GM18519 (cell line): ENCODE measurements at regions not wholly inside any gene's neighbourhood (a gene's known extent, or its start where the extent isn't known, plus 50 kb on each side); places are given as distances from the start of the nearest gene placed in this dataset.
"Not testable (repeated sequence)": the region's sequence is repeated elsewhere in the genome, so short reads cannot be mapped to it uniquely, and the experiment has no call there.

ENCODE experiments used
- ATAC-seq: cut with Tn5 transposase; IDR thresholded peaks from one replicate; pipeline ENCODE4 v1.9.1; 2021; ENCODE audit warnings: mild to moderate bottlenecking, moderate library complexity; ENCODE audit not compliant: unreplicated experiment, low FRiP score

DNA sequence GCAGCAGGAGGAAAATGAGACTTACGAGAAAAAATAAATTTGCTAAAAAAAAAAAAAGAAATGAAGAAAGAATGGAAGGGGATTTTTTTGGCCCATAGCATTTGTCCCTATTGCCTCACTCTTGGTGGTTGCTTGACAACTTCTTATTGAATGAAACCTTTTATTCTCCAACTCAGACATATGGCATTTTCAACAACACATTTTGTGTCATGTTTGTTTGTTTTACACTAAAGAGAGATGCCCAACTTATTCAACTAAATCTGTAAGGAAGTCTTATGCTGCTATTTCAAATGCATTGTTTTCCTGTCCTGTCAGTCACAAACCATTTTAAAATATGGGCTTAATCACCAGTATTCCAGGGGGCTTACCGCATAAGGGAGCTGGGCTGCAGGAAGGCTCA lies 409.1 kb upstream of the TENM3 start:
- no peak for ATAC-seq

DNA sequence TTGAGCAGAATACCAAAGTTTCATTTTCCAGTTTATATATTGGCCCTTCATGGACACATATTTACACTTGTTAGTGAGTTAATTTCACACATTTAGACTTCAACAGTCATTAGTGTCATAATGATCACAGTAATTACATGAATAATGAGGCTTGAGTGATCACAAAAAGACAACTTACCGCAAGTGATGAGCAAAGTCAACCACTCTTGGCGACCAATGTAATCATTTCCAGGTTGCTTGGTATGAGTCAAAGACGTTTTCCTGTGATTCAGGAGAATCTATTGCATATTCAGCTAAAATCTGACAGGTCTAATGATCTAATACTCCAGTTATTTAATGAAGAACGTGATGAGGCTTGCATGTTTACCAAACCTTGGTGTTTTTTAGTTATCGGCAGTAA lies 407.9 kb upstream of the TENM3 start:
- no peak for ATAC-seq

DNA sequence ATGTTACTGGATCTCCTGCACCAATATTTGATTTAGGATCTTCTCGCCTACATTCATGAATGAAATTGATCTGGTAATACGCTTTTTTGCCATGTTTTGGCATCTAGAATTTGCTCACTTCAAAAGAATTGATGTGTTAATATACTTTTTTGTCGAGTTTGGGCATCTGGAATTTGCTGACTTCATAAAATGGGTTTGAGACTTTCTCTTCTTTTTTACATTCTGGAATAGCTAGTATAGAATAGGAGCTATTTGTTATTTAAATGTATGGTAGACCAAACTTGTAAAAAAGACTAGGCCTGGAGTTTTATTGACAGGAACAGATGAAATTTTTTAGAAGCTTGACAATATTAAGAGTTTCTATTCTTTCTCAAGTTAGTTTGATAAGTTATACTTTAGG lies 404.9 kb upstream of the TENM3 start:
- no peak for ATAC-seq

DNA sequence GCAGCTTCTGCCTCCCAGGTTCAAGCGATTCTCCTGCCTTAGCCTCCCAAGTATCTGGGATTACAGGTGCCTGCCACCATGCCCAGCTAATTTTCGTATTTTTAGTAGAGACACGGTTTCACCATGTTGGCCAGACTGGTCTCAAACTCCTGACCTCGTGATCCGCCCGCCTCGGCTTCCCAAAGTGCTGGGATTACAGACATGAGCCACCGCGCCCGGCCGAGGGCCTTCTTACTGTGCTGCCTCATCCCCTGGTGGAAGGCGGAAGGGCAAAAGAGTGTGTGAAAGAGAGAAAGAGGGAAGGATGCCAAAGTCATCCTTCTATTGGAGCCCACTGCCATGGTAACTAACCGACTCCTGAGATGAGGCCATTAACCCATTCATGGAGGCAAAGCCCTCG lies 399.4 kb upstream of the TENM3 start:
- ATAC-seq: not testable (repeated sequence)

DNA sequence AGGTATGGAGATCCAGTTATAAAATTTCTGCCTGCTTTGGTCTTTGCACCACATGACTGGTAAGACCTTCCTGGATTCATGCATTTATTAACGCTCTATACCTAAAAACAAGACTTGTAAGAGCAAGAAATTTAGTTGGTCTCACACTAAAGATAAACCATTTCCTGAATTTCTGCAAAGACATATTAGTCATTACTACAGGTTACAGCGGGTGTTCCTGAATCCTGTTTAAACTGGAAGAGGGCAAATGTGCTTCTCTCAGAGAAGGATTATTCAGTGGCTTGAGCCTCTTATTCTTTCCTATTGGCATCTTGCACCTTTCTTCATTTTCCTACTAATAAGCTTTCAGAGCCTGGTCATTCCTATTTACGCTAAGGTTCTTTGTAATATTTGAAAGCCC lies 397.6 kb upstream of the TENM3 start:
- ATAC-seq: no peak

DNA sequence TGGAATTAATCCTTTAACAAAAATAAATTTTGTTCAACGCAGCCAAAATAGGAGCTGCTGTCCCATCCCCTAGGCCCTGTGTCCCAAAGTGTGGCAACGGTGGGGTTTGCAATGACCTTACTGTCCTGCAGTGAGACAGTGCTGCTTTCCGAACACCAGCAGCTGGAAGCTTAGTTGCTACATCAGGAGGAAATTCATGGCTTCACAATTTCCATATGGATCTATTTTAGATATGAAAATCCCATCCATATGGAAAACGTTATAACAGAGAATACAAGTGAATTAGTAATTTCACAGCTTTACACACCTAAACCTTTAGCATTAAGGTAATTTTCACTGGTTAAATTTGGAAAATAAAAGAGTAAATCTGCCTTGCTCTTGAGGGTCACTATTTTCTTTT lies 396.3 kb upstream of the TENM3 start:
- no peak for ATAC-seq

DNA sequence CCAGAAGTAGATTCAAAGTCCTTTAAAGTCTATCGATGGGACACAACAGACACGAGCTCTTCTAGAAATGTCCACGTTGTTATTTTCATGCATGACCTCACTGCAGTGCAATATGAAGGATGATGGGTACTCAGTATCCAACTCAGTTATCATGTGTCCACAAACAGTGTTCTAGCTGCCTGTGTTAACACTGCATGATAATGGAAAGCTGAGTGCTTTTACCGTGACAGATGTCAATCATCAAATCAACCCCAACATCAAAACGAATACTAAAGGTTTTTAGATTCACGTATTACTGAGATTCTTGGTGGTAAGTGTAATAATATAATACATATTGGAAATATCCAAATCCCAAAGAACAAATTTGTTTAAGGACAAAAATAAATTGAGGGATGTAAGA lies 394.8 kb upstream of the TENM3 start:
- ATAC-seq: no peak

DNA sequence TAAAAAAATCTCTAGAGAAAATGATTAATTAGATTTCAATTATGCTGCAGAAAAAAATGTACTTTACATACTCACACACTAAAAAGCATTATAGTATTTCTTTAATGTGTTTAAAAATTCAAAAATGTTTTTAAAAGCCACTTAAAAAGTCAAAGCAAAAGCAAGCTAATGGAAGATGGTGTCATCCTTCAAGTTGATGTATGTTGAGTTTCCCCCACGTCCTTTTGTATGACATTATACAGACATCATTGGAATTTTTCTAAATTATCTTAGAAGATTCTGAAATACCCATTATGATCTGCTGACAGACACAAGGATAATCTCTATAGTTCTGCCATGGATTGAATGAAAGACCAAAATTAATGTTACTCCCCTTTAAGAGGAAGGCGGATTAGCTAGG lies 393.7 kb upstream of the TENM3 start:
- ATAC-seq: no peak

DNA sequence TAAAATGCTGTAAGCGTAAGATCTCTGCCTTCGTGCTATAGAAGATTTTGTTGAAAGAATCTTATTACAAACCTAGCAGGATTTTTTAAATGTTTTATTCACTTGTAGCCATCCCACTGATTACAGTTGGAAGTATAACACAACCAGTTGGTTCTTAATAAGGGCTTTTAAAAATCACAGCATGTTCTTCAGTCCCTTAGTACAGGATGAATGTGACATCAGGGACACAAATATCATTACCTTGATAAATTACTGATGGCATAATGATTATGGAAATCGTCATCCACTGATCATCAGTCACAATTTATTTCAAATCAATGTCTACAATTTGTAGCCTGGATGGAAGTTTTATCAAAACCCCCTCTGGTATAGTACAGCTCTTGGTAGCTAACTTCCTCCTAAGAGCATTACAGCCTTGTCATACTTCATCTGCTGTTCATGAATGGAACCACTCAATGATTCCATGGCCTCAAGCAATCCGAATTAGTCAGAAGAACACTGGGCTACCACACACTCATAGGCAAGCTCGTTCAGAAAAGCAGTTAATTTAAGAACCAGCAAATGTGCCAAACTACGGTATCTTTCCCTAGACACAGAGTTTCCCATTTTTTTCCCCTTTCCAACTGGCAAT lies 389.2 kb upstream of the TENM3 start:
- no peak for ATAC-seq

DNA sequence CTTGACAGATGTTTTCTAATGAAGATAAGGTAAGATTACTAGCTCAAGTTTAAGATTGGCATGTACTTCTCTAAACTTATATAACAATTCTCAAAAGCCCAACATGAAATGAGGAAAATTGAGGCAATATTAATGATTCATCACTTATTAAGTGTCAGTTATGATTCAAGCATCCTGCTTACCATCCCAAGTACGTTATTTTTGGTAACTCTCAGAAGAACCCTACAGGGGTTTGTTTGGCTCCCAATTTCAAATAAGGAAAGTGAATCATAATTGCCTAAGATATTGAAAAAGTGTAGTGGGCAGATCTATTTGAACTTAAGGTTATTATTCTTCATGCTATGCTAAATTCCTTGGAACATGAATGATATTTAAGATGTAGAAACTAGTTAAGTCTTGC lies 387.9 kb upstream of the TENM3 start:
- no peak for ATAC-seq

DNA sequence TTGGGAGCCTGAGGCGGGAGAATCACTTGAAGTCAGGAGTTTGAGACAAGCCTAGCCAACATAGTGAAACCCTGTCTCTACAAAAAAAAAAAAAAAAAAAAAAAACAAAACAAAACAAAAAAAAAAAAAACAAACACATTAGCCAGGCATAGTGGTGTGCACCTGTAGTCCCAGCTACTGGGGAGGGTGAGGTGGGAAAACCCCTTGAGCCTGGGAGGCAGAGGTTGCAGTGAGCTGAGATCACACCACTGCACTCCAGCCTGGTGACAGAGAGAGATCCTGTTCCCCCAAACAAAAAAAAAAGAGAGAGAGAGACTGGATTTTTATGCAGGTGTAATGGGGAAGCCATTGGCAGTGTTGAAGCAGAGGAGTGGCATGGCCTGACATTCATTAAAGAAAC lies 385.7 kb upstream of the TENM3 start:
- not testable (repeated sequence) for ATAC-seq

DNA sequence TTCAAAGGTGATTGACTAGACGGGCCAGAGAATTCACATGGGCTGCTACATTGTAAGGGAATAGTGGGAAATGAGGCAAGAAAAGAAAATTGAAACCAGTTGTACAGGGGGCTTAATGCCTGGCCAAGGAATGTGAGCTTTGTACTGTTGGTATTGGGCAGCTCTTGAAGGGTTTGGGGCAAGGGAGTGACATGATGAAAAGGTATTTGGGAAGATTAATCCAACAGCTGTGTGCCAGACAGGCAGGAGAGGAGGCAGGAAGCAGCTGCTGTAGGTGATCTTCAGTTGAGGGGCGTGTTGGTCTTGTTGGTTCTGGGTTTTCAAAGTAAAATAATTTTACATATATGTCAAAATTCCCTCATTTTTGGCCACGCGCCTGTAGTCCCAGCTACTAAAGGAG lies 384.5 kb upstream of the TENM3 start:
- ATAC-seq: no peak

DNA sequence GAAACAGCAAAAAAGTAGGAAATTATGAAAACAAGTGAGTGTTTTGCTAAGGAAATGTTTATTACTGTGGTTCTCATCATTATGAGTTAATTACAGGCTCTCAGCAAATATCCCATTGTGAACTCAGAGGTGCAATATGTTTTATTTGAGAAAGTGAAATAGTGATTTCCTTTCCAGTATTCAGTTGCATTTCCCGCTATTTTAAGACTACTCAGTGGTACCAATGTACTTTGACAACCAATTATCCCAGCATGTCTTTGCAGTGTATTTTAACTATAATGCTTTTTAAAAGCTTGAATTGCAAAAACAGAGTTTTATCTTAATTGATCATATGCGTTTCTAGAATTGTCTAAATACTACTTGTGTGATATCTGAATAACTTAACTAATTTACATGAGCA lies 383.8 kb upstream of the TENM3 start:
- no peak for ATAC-seq

DNA sequence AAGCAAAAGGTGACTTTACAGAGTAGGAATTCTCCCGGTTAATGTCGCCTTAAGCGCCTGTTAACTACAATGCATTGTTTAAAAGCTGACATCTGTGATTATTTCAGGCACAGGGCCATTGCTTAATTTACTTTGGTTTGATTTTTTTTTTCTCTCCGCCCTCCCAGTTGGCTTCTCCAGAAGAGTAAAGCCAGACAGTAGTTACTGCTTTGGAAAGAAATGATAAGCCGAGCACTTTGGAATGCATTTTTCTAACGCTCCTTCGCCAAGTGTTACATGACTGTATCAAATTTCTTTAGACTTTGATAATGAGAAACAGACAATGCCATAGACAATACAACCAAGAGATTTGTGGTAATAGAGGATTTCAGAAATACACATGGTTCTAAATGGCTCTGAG lies 383.0 kb upstream of the TENM3 start:
- no peak for ATAC-seq

DNA sequence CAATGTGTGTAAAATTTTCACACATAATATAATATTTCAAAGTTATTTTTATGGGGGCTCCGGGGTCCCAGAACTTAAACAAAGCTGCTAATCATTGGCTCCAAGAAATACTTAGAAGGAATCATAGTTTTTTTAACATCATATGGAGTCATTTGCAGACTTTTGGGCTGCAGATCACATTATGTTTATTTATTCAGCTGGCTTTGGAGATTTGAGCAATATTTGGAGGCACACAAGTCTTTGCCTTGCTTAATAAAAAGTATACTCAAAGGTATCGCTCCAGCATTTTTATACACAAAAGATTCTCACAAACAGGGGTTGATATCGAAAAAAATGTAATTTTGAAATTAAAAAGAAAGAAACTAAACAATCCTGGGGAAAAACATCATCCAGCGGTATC lies 382.5 kb upstream of the TENM3 start:
- ATAC-seq: no peak

DNA sequence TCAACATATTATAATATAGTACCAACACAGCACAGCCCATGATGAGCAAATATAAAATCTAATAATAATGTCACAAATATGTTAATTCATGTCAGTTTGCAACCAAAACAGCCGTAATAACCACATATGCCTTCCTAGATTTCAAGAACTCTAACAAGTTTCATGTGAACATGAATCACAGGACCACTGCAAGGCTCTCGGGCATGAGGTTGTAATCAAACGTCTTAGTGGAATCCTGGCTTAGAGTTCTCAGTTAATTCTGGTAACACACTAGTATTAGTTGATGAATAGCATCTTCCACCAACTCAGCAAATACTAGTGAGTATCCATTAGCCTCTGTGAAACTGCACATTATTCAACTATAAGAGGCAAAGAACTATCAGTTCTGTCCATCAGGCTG lies 379.3 kb upstream of the TENM3 start:
- no peak for ATAC-seq

DNA sequence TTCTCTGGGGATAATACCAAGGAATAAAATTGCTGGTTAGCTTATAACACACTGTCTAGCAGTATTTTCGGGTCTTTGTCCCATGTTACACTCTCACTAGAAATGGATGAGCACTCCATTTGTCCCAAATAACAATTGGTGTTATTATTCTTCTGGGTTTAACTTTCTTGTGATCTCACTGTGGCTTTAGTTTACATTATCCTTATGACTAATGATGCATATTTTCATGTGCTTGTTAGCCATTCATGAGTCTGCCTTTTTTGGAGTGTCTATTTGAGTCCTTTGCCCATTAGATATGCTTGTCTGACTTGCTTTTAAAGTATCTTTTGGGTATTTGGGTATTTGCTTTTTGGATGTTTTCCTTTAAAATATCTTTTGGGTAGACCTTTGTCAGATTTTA lies 372.9 kb upstream of the TENM3 start:
- ATAC-seq: no peak

DNA sequence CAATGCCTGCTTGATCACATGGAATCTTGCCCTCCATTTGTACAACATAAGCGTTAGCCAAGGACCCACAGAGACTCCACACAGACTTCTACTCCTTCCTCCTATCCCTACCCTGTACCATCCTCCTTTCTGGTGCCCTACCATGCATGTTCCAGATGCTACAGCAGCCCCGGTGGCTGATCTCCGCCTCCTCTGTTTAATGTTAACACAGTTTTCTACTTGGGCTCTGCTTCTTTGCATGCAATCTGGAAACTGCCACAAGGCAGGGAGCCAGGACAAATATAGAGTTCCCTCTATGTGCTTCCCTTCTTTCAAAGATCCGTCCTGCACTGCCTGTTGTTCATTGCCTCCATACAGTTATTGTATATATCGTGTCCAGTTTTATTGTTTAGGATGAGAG lies 368.6 kb upstream of the TENM3 start:
- ATAC-seq: no peak

DNA sequence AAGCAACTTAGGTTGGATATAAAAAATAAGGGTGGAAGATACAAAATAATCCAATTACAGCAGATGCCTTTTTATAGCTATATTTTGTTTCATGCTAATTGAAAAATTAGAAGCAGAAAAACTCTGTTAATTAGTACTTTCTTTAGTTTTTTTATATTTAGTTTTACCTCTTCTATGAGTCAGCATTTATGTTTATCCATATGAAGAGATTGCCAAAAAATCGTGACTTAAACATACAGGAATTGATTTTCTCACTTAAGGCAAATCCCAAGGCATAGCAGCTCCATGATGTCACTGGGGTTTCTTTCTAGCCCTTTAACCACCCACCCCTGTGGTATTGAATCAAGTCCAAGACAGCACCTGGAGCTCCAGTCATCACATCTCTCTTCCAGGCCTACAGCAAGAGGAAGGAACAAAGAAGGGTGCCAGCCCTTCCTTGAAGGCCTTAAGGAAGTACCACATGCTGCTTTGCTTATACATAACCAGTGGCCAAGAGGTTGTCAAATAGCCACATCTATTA lies 365.8 kb upstream of the TENM3 start:
- ATAC-seq: no peak

DNA sequence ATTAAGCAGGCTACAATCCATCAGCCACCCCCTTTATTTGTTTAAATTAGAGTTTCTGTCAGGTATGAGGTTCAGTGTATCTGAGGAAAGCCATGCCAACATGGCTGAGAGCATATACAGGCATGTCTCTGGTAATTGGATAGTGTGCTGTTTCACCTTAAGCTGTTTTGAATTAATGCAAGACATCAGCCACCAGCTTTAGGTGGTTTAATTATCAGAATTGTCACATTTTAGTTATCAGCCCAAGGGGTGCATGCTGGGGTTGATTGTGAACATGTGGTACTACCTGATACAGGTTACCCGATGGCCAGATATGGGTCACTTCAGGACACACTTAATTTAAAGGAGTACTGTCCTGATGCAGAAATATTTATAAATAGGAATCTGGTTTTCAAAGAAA lies 353.2 kb upstream of the TENM3 start:
- no peak for ATAC-seq

DNA sequence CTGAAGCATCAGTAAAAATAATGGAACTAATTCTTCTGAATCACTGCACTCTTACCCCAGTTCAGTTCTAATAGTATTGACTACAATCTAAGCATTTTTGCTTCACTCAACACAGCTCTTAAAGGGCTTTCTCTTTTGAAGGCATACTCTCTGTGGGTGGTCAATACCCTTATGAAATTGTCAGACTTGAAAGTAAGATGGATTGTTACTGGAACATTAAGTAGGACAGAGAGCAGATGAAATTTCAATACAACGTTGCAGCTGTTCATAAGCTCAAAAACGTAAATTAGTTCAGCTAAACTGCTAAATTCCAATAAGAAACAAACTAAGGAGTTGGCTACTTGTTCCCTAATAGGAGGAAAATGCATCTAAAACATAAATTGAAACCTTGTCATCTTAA lies 352.3 kb upstream of the TENM3 start:
- no peak for ATAC-seq

DNA sequence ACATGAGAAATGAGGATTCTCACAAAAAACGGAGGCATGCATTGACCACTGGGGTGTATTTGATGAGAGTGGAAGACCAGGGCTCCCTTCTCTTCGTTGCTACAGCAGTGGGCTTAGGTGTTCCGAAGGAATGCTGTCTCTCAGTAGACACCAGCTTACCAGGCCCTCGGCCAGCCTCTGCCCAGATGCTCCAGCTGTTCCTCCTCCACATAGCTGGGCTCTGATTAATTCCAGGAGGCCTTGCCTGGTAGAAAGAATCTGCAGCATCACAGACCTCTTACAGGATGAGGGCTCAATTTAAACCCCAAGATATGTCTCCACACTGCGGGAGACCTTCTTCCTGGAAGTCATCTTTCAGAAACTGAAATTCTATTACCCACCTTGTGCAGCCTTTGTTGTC lies 346.6 kb upstream of the TENM3 start:
- ATAC-seq: no peak

DNA sequence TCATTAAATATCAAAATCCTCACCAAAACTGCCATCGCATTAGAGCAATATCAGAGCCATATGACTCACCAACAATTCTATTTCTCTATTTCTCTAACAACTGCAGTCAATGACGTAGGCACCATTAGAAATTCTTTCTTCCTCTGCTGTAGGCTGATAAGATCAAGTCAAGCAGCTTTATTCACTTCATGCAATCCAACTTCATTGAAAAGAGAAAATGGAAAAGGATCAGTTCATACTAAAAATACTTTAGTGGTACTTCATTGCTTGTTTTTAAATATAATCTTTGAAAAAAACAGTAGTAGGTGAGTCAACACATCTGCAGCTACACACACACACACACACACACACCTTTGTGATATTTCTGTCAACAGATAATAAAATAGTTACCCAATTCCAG lies 345.3 kb upstream of the TENM3 start:
- ATAC-seq: no peak
